DOHH2 (cell line): ENCODE measurements at regions not wholly inside any gene's neighbourhood (a gene's known extent, or its start where the extent isn't known, plus 50 kb on each side); places are given as distances from the start of the nearest gene placed in this dataset.

Experiments
- CTCF ChIP-seq: fragments of 200-600 bp; sonication (generic); IDR thresholded peaks from one replicate; pipeline ENCODE4 v1.5.1; 2014; ENCODE audit warnings: antibody characterized with exemption, mild to moderate bottlenecking, low read depth, low read length; ENCODE audit not compliant: poor library complexity, severe bottlenecking
- EZH2phosphoT487 ChIP-seq: fragments of 200-600 bp; sonication (generic); IDR thresholded peaks from 2 replicates; pipeline ENCODE4 v1.6.1; 2017; ENCODE audit warnings: borderline replicate concordance, mild to moderate bottlenecking, antibody characterized with exemption, low read length, moderate library complexity, mixed read lengths

DNA sequence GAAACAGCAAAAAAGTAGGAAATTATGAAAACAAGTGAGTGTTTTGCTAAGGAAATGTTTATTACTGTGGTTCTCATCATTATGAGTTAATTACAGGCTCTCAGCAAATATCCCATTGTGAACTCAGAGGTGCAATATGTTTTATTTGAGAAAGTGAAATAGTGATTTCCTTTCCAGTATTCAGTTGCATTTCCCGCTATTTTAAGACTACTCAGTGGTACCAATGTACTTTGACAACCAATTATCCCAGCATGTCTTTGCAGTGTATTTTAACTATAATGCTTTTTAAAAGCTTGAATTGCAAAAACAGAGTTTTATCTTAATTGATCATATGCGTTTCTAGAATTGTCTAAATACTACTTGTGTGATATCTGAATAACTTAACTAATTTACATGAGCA is 383.8 kb upstream of the TENM3 start:
- no peak for TF ChIP-seq CTCF
- TF ChIP-seq EZH2phosphoT487, result no peak
